ENCODE measurements at regions not wholly inside any gene's neighbourhood (a gene's known extent, or its start where the extent isn't known, plus 50 kb on each side); places are given as distances from the start of the nearest gene placed in this dataset.

DNA sequence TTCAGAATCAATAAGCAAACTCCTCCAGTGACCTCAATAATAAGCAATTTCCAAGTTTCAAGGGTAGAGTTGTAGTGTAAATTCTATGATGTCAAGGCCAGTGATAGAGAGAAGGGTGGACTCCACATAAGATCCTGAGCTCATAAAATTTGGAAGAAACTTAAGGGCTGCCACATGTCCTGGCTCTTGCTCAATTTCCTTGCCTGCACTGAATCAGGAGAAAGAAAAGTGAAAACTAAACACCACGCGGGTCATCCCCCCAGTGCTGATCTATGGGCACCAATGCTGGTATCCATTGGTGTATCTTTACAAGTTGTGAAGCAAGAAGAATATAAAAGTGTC is 392.0 kb upstream of the INTU start:
- 95% methylated on average over 2 of the region's 2 CpGs for WGBS

DNA sequence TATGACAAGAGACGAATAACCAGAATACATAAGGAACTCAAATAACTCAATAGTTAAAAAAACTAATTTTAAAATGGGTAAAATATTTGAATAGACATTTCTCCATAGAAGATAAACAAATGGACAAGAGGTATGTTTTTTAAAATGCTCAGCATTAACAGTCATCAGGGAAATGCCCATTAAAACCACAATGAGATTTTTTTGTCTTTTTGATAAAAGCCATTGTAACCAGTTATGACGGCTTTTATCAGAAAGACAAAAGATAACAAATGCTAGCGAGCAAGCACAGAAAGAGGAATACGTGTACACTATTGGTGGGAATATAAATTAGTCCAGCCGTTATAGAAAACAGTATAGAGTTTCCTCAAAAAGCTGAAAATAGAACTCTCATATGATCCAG is 388.2 kb upstream of the INTU start:
- Histone ChIP-seq H3K27me3 (ENCODE audit: control insufficient read depth in 2 of 2, insufficient read depth in 1 of 2, low read length in 1 of 2) (no peaks in the 10 kb centered on the region), H3K36me3 (ENCODE audit: control insufficient read depth in 2 of 2, insufficient read depth in 2 of 2, low read length in 1 of 2) (no peaks in the 10 kb centered on the region), H3K9me3 (ENCODE audit: control insufficient read depth in 2 of 2, insufficient read depth in 1 of 2, low read length in 1 of 2) (no peaks in the 10 kb centered on the region), H3K4me3 (ENCODE audit: low read length in 2 of 2) (no peak overlapping the region), H3K27ac (ENCODE audit: low read depth in 1 of 2, low read length in 1 of 2) (no peak overlapping the region), H3K4me1 (ENCODE audit: control insufficient read depth in 2 of 2, insufficient read depth in 2 of 2, low read length in 2 of 2) (no peaks in the 10 kb centered on the region)
- 90% methylated on average over 5 of the region's 5 CpGs for WGBS
- DNase-seq (ENCODE audit: low read depth in 6 of 9, low spot score in 9 of 9) = no peak

More for the DNA sequence above, 392.0 kb upstream of the INTU start:
- H3K4me1 ChIP-seq (ENCODE audit: control insufficient read depth in 2 of 2, insufficient read depth in 2 of 2, low read length in 2 of 2) = no peaks in the 10 kb centered on the region
- H3K4me3 ChIP-seq (ENCODE audit: low read length in 2 of 2) = no peak overlapping the region
- H3K27me3 ChIP-seq (ENCODE audit: control insufficient read depth in 2 of 2, insufficient read depth in 1 of 2, low read length in 1 of 2) = no peaks in the 10 kb centered on the region
- no peak for DNase-seq (ENCODE audit: low read depth in 6 of 9, low spot score in 9 of 9)
- no peak overlapping the region for H3K27ac ChIP-seq (ENCODE audit: low read depth in 1 of 2, low read length in 1 of 2)
- H3K36me3 ChIP-seq (ENCODE audit: control insufficient read depth in 2 of 2, insufficient read depth in 2 of 2, low read length in 1 of 2) = no peaks in the 10 kb centered on the region
- H3K9me3 ChIP-seq (ENCODE audit: control insufficient read depth in 2 of 2, insufficient read depth in 1 of 2, low read length in 1 of 2) = no peaks in the 10 kb centered on the region

DNA sequence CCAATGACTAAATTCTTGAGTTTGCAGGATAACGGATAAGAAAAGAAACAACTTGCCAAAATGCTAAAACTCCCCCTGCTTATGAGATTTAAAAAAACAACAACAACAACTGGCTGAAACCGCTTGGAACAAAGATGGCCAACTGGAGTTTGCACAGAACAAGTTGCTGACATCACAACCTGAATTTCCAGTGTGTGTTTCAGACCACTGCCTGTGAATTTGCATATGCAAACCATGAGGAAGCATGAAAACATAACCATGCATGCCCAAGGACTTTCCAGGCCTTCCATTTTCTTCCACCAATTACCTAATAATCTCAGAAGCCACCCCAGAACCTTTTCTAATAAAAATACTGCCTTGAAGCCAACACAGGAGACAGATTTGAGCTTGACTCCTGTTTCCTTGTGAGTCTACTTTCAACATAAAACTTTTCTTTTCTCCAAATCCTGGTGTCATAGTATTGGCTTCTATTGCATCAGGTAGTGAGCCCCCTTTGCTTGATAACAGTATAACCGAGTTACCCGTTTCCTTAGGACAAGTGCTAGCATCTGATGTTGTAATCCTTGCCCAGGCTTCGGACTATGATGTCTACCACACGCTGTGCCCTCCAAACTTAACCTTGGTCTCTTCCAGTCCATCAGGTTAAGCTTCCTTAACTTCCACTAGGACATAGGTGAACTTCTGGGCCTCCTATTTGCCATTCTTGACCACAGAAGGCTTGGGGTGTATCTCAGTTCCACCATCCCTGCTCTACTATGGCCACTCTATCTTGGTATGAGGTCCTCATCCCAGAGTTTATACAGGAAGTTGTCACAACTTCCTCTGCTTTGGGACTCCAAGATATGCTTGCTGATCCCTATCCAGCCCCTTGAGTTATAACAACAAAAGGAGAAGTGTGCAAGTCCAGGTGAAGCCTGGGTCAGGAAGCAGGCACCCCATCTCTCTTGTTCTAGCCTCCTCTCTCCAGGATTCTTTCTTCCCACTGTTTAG is 385.5 kb upstream of the INTU start:
- WGBS = 94% methylated on average over 6 of the region's 6 CpGs

DNA sequence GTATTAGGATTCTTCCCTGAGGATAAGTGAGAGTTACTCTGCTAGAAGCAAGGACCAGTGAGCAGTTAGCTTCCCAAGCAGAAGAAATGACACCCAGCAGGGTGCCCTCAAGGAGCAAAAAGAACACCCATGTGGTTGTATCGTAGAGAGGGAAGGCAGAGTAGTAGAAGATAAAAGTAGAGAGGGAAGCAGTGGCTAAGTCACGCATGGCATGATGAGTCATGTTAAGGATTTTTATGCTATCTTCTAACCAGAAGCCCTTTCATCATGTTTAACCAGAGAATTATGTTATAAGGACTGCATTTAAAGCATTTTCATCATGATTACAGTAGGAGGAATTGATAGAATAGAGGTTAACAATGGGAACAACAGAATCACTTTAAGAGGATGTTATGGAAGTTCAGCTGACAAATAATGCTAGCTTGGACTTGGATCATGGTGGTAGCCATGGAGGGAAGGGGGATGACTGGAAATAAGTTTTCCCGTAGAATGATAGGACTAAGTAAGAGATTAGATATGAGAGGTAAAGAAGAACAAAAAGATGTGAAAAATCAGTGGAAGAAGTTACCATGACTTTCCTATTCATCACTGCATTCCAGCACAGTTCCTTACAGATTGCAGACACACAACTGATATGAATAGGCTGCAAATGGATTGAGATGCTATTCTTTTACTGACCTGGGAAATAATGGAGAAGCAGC is 383.5 kb upstream of the INTU start:
- no peak overlapping the region for H3K27ac ChIP-seq (ENCODE audit: low read depth in 1 of 2, low read length in 1 of 2)
- H3K4me1 ChIP-seq (ENCODE audit: control insufficient read depth in 2 of 2, insufficient read depth in 2 of 2, low read length in 2 of 2) = no peaks in the 10 kb centered on the region
- no peaks in the 10 kb centered on the region for H3K27me3 ChIP-seq (ENCODE audit: control insufficient read depth in 2 of 2, insufficient read depth in 1 of 2, low read length in 1 of 2)
- no peak overlapping the region for H3K4me3 ChIP-seq (ENCODE audit: low read length in 2 of 2)
- 41% methylated on average over 3 of the region's 3 CpGs for WGBS
- H3K9me3 ChIP-seq (ENCODE audit: control insufficient read depth in 2 of 2, insufficient read depth in 1 of 2, low read length in 1 of 2) = no peaks in the 10 kb centered on the region
- H3K36me3 ChIP-seq (ENCODE audit: control insufficient read depth in 2 of 2, insufficient read depth in 2 of 2, low read length in 1 of 2) = no peaks in the 10 kb centered on the region
- no peak for DNase-seq (ENCODE audit: low read depth in 6 of 9, low spot score in 9 of 9)

More for the DNA sequence above, 385.5 kb upstream of the INTU start:
- DNase-seq (ENCODE audit: low read depth in 6 of 9, low spot score in 9 of 9) = no peak
- Histone ChIP-seq H3K36me3 (ENCODE audit: control insufficient read depth in 2 of 2, insufficient read depth in 2 of 2, low read length in 1 of 2) (no peaks in the 10 kb centered on the region), H3K4me3 (ENCODE audit: low read length in 2 of 2) (no peak overlapping the region), H3K4me1 (ENCODE audit: control insufficient read depth in 2 of 2, insufficient read depth in 2 of 2, low read length in 2 of 2) (no peaks in the 10 kb centered on the region), H3K27me3 (ENCODE audit: control insufficient read depth in 2 of 2, insufficient read depth in 1 of 2, low read length in 1 of 2) (no peaks in the 10 kb centered on the region), H3K9me3 (ENCODE audit: control insufficient read depth in 2 of 2, insufficient read depth in 1 of 2, low read length in 1 of 2) (no peaks in the 10 kb centered on the region), H3K27ac (ENCODE audit: low read depth in 1 of 2, low read length in 1 of 2) (no peak overlapping the region)

DNA sequence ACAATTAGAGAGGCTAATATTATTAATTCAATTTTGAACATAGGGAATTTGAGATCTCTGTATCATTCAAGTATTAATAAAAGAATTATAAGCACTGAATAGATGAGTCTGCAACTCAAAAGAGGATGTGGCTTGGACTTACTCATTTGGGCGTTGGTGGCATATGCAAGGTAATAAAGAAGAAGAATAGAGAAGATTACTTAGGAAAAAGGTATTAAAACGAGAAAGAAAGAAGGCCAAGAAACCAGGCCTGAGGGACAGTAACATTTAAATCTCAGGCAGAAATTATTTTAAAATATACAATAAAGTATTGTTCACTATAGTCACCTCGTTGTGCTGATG is 383.0 kb upstream of the INTU start:
- H3K4me3 ChIP-seq (ENCODE audit: low read length in 2 of 2) = no peak overlapping the region
- no peak for DNase-seq (ENCODE audit: low read depth in 6 of 9, low spot score in 9 of 9)
- no peak overlapping the region for H3K27ac ChIP-seq (ENCODE audit: low read depth in 1 of 2, low read length in 1 of 2)
- no peaks in the 10 kb centered on the region for H3K27me3 ChIP-seq (ENCODE audit: control insufficient read depth in 2 of 2, insufficient read depth in 1 of 2, low read length in 1 of 2)
- 81% methylated on average over 3 of the region's 3 CpGs for WGBS
- no peaks in the 10 kb centered on the region for H3K9me3 ChIP-seq (ENCODE audit: control insufficient read depth in 2 of 2, insufficient read depth in 1 of 2, low read length in 1 of 2)
- H3K36me3 ChIP-seq (ENCODE audit: control insufficient read depth in 2 of 2, insufficient read depth in 2 of 2, low read length in 1 of 2) = no peaks in the 10 kb centered on the region
- no peaks in the 10 kb centered on the region for H3K4me1 ChIP-seq (ENCODE audit: control insufficient read depth in 2 of 2, insufficient read depth in 2 of 2, low read length in 2 of 2)

DNA sequence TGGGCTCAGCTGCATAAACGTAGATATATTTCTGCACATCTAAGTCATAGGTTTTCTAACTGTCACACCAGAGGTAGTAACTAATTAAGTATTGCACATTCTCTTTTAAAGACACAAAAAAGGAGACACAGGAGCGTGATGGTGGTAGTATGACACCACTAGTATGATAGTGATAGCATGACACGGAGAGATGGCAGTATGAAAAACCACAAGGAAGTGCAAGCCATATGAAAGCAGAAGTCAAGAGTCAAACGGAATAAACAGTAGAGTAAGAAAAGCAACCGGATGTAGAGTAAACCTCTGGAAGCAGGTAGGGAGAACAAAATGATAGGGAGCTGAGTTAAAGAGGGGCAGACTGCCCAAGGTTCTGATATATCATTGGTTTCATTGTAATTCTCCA is 382.2 kb upstream of the INTU start:
- Histone ChIP-seq H3K4me1 (ENCODE audit: control insufficient read depth in 2 of 2, insufficient read depth in 2 of 2, low read length in 2 of 2) (no peaks in the 10 kb centered on the region), H3K9me3 (ENCODE audit: control insufficient read depth in 2 of 2, insufficient read depth in 1 of 2, low read length in 1 of 2) (no peaks in the 10 kb centered on the region), H3K4me3 (ENCODE audit: low read length in 2 of 2) (no peak overlapping the region), H3K36me3 (ENCODE audit: control insufficient read depth in 2 of 2, insufficient read depth in 2 of 2, low read length in 1 of 2) (no peaks in the 10 kb centered on the region), H3K27me3 (ENCODE audit: control insufficient read depth in 2 of 2, insufficient read depth in 1 of 2, low read length in 1 of 2) (no peaks in the 10 kb centered on the region), H3K27ac (ENCODE audit: low read depth in 1 of 2, low read length in 1 of 2) (no peak overlapping the region)
- DNase-seq (ENCODE audit: low read depth in 6 of 9, low spot score in 9 of 9) = no peak
- 62% methylated on average over 5 of the region's 5 CpGs for WGBS

DNA sequence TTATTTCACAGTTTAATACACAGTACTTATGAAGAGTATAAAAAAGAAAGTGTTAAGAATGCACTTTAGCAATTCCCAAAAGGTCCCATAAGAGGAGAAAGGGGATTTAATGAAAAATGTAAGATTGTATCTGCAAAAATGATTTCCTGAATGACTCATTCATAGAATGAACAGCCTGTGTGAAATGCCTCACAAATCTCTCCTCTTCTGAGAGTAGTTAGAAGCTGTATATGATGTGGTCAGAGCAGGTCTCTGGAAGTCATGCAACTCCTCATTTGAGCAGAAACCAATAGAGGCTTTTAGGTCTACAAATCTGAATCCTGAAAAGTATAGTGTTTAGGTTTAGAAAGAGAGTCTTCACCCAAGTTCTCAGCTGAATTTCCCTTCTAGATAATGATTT is 381.3 kb upstream of the INTU start:
- no peaks in the 10 kb centered on the region for H3K36me3 ChIP-seq (ENCODE audit: control insufficient read depth in 2 of 2, insufficient read depth in 2 of 2, low read length in 1 of 2)
- H3K27ac ChIP-seq (ENCODE audit: low read depth in 1 of 2, low read length in 1 of 2) = no peak overlapping the region
- peaks cover 0 to 4% of the 10 kb centered on the region in 2 donors for H3K9me3 ChIP-seq (ENCODE audit: control insufficient read depth in 2 of 2, insufficient read depth in 1 of 2, low read length in 1 of 2)
- DNase-seq (ENCODE audit: low read depth in 6 of 9, low spot score in 9 of 9) = no peak
- no peaks in the 10 kb centered on the region for H3K27me3 ChIP-seq (ENCODE audit: control insufficient read depth in 2 of 2, insufficient read depth in 1 of 2, low read length in 1 of 2)
- no peak overlapping the region for H3K4me3 ChIP-seq (ENCODE audit: low read length in 2 of 2)
- H3K4me1 ChIP-seq (ENCODE audit: control insufficient read depth in 2 of 2, insufficient read depth in 2 of 2, low read length in 2 of 2) = no peaks in the 10 kb centered on the region

DNA sequence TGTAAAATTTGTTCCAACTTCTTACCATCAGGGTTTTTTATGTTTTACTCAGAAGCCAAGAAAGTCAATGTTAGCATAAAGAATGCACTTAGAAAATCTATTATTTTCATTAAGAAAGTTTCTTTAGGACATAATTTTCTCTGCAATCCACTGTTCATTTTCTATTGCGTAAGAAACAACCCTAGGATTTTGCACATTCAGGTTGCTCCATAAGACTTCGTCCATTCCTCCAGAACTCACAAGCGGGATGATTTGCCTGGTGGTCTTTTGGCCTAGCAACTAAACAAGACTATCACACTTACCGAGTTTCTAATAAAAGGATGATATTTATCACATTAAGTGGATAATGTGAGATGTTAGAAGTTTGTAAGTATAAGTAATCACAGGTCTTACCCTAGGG is 376.3 kb upstream of the INTU start:
- H3K9me3 ChIP-seq (ENCODE audit: control insufficient read depth in 2 of 2, insufficient read depth in 1 of 2, low read length in 1 of 2) = peaks cover 0 to 4% of the 10 kb centered on the region in 2 donors
- no peak overlapping the region for H3K4me3 ChIP-seq (ENCODE audit: low read length in 2 of 2)
- no peaks in the 10 kb centered on the region for H3K4me1 ChIP-seq (ENCODE audit: control insufficient read depth in 2 of 2, insufficient read depth in 2 of 2, low read length in 2 of 2)
- 94% methylated on average over 4 of the region's 4 CpGs for WGBS
- no peaks in the 10 kb centered on the region for H3K36me3 ChIP-seq (ENCODE audit: control insufficient read depth in 2 of 2, insufficient read depth in 2 of 2, low read length in 1 of 2)
- H3K27me3 ChIP-seq (ENCODE audit: control insufficient read depth in 2 of 2, insufficient read depth in 1 of 2, low read length in 1 of 2) = no peaks in the 10 kb centered on the region
- DNase-seq (ENCODE audit: low read depth in 6 of 9, low spot score in 9 of 9) = no peak
- no peak overlapping the region for H3K27ac ChIP-seq (ENCODE audit: low read depth in 1 of 2, low read length in 1 of 2)

DNA sequence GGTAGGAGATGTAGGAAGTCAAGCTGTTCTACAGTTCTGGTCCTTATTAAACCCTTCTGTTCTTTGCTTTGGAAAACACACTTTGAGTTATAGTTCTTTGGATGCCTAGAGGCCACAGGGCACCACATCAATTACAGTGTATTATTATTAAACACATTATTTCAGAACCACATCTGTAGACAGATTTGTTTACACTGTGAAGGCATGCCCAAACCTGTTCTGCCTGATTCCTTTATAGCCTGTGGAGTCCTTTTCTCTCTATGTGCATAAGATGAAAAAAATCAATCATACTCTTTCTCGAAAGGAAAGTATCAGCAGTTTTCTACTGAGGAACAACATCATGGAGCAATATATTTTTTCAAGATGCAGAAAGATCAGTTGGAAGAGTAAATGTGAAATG is 371.3 kb upstream of the INTU start:
- 91% methylated on average over 1 of the region's 1 CpG for WGBS

More for the DNA sequence above, 371.3 kb upstream of the INTU start:
- Histone ChIP-seq H3K4me1 (ENCODE audit: control insufficient read depth in 2 of 2, insufficient read depth in 2 of 2, low read length in 2 of 2) (no peaks in the 10 kb centered on the region), H3K4me3 (ENCODE audit: low read length in 2 of 2) (no peak overlapping the region), H3K27ac (ENCODE audit: low read depth in 1 of 2, low read length in 1 of 2) (no peak overlapping the region), H3K27me3 (ENCODE audit: control insufficient read depth in 2 of 2, insufficient read depth in 1 of 2, low read length in 1 of 2) (no peaks in the 10 kb centered on the region), H3K9me3 (ENCODE audit: control insufficient read depth in 2 of 2, insufficient read depth in 1 of 2, low read length in 1 of 2) (no peaks in the 10 kb centered on the region), H3K36me3 (ENCODE audit: control insufficient read depth in 2 of 2, insufficient read depth in 2 of 2, low read length in 1 of 2) (no peaks in the 10 kb centered on the region)
- no peak for DNase-seq (ENCODE audit: low read depth in 6 of 9, low spot score in 9 of 9)
